SK-N-DZ (cell line): ENCODE measurements at regions not wholly inside any gene's neighbourhood (a gene's known extent, or its start where the extent isn't known, plus 50 kb on each side); places are given as distances from the start of the nearest gene placed in this dataset.
"Not testable (repeated sequence)": the region's sequence is repeated elsewhere in the genome, so short reads cannot be mapped to it uniquely, and the experiment has no call there.

Experiments used
- DNase-seq: peaks from one replicate; pipeline ENCODE4 v3.0.0-alpha.2; 2015; ENCODE audit warnings: low spot score

- no peak for DNase-seq
These were observed 855.9 kb downstream of the TBC1D22A start for GRCh38 chr22:47618180-47619010.

DNA sequence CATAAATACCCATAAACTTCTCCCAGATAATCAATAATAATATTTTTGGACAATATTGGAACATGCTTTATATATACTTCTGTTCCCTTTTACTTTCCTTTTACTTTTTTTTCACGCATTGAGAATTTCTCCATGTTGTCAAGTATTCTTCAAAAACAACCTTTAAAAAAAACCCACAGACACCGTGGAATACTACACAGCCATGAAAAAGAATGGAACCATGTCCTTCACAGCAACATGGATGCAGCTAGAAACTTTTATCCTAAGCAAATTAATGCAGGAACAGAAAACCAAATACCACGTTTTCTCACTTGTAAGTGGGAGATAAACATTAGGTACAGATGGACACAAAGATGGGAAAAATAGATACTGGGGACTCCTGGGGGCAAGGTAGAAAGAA, 854.7 kb downstream of the TBC1D22A start:
- DNase-seq = no peak

DNA sequence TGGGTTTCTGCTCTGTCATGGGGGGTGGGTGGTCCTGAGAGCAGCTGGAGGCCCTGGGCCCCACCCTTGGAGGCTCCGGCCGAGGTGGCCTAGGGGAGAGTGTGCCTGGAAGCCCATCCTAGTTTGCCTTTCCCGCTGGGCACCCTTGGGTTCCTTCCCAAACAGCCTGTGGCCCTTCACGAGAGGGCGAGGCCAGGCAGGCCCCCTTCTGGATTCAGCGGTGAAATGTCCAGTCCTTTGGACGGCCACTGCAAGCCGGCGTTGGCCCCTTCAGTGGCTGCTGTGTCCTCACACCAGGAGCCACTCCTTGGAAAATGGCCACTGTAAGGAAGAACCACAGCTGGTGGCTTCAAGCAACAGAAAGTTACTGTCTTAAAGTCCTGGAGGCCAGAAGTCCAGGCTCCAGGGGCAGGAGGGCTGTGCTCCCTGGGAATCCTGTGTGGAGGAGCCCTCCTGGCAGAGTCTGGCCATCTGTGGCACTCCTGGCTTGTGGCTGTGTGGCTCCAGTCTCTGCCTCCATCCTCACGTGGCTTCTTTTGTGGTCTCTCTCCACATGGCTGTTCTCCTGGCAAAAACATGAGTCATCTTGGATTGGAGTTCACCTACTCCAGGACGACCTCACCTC, 854.1 kb downstream of the TBC1D22A start:
- DNase-seq = no peak

DNA sequence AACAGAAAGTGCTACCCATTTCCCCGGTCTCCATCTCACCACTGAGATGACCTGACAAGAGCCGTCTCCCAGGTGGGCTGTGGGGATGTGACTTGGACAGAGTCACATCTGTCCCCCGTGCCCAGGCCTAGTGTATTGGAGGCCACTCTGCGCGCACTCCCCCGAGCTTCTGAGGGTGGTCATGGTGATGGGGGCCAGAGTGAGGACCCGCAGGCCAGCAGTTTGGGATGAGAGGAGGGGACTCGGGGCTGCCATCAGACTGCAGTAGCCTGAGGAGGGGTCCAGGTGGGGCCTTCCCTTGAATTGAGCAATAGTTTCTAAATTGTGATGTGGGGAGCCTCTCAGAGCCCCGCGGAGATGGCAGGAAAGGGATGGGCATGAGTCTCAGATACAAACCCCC, 852.6 kb downstream of the TBC1D22A start:
- no peak for DNase-seq

DNA sequence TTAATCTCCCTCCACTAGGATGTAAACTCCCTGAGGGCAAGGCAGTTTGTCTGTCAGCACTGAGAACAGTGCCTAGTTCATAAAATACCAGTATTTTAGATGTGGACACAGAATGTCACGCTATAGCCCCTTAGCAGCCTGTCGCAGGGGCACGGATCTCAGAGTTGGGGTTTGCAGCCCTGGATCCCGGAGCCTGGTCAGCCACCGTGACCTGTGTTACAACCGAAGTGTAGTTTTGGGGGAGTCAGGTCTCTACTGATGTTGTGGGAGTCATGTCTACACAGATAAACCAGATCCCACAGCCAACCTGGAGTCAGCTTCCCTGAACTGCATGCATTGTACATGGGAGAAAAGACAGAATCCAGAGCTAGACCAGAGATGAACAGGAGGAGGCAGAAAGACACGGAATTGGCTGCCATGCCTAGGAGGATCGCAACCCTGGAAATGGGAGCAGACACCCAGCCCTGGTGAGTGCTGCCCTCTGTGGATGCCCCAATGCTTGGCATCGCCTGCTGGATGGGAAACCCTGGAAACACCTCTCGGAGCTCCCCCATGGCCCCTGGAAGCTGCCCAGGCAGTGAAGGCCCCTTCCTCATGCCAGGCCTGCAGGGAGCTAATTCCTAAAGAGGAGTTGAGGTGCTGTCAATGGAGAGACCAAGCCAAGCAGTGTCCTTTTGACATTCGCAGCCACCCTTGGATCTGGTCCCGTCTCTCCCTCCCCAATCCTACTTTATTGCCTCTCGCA, 851.3 kb downstream of the TBC1D22A start:
- no peak for DNase-seq

- DNase-seq = not testable (repeated sequence)
These were observed 850.7 kb downstream of the TBC1D22A start for GRCh38 chr22:47613181-47613580.

DNA sequence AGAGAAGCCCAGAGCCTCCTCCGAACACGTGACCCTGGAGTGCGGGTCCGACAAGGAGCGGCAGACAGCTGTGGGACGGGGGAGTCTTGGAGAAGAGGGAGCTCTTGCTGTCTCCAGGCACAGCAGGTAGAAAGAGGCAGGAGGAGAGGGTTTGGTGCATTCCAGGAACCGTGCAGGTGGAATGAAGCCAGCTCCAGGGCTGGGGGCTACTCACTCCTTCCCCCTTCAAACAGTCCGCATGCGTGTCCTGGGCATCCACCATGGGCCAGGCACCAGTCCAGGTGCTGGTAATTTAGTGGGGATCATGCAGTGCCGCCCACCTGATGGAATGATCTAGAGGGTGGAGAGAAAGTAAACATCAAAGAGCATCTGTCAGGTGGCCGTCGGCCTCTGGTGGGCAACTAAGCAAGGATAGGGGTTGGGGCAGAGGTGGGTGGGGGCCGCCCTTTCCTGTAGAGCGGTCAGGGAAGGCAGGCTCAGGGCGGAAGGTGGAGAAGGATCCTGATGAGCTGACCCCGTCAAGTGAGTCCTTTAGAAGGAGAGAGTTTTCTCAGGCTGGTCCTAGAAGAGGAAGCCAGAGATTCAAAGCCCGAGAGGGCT, 850.0 kb downstream of the TBC1D22A start:
- no peak for DNase-seq

DNA sequence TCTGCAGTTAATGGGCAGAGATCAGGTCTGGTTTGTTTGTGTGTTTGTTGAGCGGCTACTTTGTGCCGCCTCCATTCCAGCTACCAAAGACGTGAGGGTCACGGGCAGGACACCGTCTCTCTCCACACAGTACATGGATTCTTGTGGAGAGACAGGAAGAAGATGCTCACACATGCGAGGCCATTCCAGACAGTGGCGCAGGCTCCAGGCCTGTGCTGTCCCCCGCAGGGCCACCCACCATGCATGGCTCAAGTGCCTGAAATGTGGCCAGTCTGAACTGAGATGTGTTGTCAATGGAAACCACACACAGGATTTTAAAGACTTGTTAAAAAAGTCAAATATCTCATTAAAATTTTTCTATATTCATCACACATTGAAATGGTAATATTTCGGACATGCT, 848.3 kb downstream of the TBC1D22A start:
- no peak for DNase-seq

DNA sequence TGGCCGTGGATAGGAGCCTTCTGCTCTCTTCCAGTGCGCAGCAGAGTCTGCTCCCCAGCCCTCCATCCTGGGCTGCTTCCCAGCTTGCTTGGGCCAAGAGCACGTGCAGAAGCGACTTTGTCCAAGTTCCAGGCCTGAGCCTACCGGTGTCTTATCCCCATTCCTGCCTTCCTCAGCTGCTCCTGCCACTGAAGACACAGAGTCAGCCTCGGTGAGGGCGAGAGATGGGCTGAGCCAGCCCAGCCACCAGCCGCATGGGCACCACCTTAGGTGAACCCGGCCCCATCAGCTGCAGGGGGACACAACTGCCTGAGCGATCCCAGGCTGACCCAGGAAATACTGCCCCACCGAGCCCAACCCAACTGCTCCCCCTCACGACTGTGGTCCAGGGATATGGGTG, 847.8 kb downstream of the TBC1D22A start:
- DNase-seq = no peak

DNA sequence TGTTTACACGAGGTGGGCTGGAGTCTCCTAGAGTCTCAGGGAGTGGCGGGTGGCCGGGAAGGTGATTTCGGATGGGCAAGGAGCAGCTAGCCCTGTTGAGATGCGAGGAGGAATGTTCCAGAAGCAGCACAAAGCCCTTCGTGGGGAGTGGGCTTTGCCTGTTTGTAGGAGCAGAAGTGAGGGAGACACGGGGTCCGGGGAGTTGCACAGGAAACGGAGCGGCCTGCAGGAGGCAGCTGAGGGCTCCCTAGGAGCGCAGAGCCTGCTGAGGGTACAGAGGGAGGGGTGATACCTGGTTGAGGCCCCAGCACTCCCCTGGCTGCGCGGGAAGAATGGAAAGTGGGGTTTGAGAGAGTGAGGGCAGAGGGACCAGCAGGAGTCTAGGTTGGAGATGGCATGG, 847.2 kb downstream of the TBC1D22A start:
- no peak for DNase-seq

DNA sequence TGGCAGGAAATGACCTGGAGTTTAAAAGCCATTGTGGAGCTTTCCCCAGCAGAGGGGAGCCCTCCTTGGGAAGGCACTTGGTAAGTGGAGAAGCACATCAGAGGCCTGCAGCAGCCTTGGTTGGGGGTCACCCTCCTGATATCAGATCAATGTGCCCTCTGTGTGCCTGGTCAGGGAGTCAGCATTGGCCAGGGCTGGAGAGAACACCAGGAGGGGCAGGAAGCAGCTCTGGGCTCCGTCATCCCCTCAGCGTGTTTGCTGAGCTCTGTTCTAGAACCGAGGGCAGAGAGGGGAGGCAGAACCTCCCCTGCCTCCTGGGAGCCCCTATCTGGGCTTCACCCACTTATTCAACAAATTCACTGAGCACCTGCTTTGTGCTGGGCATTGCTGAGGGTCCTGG, 846.0 kb downstream of the TBC1D22A start:
- DNase-seq = no peak

DNA sequence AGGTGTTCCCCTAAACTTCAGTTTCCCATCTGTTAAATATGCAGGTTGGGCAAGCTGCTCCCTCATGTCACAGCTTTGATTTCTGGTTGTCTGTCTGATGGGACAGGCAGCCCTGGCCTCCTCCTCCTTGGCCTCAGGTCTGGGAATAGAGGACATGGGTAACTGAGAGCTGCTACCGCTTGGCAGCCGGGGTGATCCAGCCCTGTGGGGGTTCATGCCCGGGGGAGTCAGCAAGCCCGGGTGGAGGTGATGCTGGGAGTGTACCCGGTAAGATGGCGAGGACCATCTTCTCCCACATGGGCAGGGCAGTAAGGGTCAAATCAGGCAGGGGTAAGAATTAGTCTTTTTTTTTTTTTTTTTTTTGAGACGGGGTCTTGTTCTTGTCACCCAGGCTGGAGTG, 845.0 kb downstream of the TBC1D22A start:
- no peak for DNase-seq

- DNase-seq = no peak
These were observed 844.0 kb downstream of the TBC1D22A start for GRCh38 chr22:47606426-47606825.

- DNase-seq = no peak
These were observed 843.4 kb downstream of the TBC1D22A start for GRCh38 chr22:47605886-47606285.

- peak; percentile 80 for DNase-seq
These were observed 843.0 kb downstream of the TBC1D22A start for GRCh38 chr22:47605441-47605840.

GRCh38 chr22:47604563-47604962, 842.1 kb downstream of the TBC1D22A start:
- DNase-seq = no peak

DNA sequence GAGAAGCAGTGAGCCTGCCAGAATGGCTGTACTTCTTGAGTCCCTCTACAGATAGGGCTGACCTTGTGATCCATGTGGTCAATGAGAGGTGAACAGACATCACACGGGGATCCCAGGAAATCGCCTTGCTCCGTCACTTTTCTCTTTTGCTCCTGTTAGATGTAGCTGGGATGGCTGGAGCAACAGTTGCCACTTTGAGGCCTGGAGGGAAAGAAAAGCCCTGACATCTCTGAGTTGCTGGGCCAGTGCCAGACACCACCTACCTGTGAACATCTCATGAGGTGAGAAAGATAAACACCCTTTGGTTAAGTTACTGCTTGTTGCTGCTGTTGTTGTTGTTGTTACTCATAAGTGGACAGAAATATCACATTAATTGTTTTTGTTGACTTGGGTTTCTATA, 840.3 kb downstream of the TBC1D22A start:
- DNase-seq = no peak

GRCh38 chr22:47601666-47602065, 839.2 kb downstream of the TBC1D22A start:
- DNase-seq = no peak

- no peak for DNase-seq
These were observed 838.6 kb downstream of the TBC1D22A start for GRCh38 chr22:47600791-47601625.

DNA sequence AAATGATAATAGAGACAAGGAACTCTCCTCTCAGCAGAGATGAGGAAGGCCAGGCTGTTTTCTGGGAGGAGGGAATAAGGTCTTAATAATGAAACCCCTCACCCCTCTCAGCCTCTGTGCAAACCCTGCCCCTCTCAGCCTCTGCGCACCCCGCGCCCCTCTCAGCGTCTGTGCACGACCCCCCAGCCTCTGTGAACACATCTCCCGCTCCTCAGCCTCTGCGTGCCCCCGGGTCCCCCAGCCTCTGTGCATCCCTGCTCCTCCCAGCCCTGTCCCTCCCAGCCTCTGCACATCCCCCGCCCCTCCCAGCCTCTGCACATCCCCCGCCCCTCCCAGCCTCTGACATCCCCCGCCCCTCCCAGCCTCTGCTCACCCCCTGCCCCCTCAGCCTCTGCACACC, 837.8 kb downstream of the TBC1D22A start:
- no peak for DNase-seq

DNA sequence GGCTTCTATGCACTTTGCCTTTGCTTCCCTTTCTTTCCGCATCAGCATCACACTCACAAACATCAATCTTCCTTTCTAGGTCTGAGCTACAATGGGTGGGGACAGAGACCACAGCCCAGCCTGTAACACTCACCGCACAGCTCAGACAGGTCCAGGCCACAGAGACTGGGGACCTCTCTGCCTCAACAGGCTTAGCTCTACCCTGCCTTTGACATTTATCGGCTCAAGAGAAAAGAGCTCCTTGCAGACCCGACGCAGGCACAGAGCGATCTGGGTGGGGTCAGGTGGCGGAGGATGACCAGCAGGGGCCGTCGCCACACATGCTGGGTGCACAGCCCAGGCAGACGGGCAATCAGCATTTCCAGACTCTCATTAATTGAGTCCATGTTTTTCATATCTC, 837.3 kb downstream of the TBC1D22A start:
- DNase-seq = no peak
